ENCODE measurements at regions not wholly inside any gene's neighbourhood (a gene's known extent, or its start where the extent isn't known, plus 50 kb on each side); places are given as distances from the start of the nearest gene placed in this dataset.

- TF ChIP-seq EP300 (IDR thresholded peaks at IDR 0.05): no peak
- TF ChIP-seq CTCF (IDR thresholded peaks at IDR 0.05): no peak
Observed at GRCh38 chr4:24235618-24236017, 345.8 kb upstream of the PPARGC1A start.

Measured in ovary (tissue), 3 donors.